Esophagus squamous epithelium (tissue), 4 donors: ENCODE measurements at regions not wholly inside any gene's neighbourhood (a gene's known extent, or its start where the extent isn't known, plus 50 kb on each side); places are given as distances from the start of the nearest gene placed in this dataset.

Experiments used
- POLR2A ChIP-seq, 4 donors: fragments of 450-650 bp; IDR thresholded peaks; one replicate each; pipeline ENCODE4 v1.6.1; 2017; ENCODE audit warnings: antibody characterized with exemption in 4 of 4, mild to moderate bottlenecking in 4 of 4, moderate library complexity in 3 of 4
- TF ChIP-seq, protein P1 (sequence below), 6 experiments: fragments of 450-650 bp in 4 of 6; fragments of 200-600 bp in 2 of 6; sonication (generic) in 2 of 6; IDR thresholded peaks; one replicate each; pipeline ENCODE4 v1.5.1; 2016 to 2019; ENCODE audit warnings: antibody characterized with exemption in 6 of 6, mild to moderate bottlenecking in 4 of 6, moderate library complexity in 4 of 6

DNA sequence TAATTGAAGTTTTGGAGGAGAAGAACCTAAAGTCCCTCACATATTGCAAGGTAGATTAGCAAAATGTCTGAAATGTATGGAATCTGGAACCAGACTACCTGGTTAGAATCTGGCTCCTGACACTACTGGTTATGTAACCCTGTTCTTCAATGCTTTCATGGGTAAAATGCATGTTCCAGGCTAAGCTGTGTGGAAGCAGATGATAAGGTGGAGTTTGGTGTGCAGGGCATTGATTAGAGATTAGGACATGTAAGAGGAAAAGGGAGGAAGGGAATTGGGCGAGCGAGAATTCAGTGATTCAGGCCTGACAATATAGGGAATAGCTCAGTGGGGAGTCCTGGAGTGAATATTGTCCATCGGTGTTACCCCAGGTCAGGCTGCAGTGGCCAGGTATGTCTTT lies 165.8 kb upstream of the SFRP2 start:
- TF ChIP-seq, protein P1, sequence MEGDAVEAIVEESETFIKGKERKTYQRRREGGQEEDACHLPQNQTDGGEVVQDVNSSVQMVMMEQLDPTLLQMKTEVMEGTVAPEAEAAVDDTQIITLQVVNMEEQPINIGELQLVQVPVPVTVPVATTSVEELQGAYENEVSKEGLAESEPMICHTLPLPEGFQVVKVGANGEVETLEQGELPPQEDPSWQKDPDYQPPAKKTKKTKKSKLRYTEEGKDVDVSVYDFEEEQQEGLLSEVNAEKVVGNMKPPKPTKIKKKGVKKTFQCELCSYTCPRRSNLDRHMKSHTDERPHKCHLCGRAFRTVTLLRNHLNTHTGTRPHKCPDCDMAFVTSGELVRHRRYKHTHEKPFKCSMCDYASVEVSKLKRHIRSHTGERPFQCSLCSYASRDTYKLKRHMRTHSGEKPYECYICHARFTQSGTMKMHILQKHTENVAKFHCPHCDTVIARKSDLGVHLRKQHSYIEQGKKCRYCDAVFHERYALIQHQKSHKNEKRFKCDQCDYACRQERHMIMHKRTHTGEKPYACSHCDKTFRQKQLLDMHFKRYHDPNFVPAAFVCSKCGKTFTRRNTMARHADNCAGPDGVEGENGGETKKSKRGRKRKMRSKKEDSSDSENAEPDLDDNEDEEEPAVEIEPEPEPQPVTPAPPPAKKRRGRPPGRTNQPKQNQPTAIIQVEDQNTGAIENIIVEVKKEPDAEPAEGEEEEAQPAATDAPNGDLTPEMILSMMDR (IDR thresholded peaks at IDR 0.05) = no peak
- TF ChIP-seq POLR2A (IDR thresholded peaks at IDR 0.05) = no peak
